Left ventricle myocardium inferior (tissue), 1 donor: ENCODE measurements at regions not wholly inside any gene's neighbourhood (a gene's known extent, or its start where the extent isn't known, plus 50 kb on each side); places are given as distances from the start of the nearest gene placed in this dataset.

Experiments
- DNase-seq: peaks from one replicate; pipeline ENCODE4 v3.0.0-alpha.2; 2020
- H3K27ac ChIP-seq: fragments of 200-600 bp; replicated peaks from 2 replicates; pipeline ENCODE4 v1.8.0; 2021
- H3K27me3 ChIP-seq: fragments of 200-600 bp; 2 replicates; pipeline ENCODE4 v1.8.0; 2021; ENCODE audit warnings: low read depth
- H3K36me3 ChIP-seq: fragments of 200-600 bp; 2 replicates; pipeline ENCODE4 v1.8.0; 2021
- H3K4me1 ChIP-seq: fragments of 200-600 bp; 2 replicates; pipeline ENCODE4 v1.8.0; 2021
- H3K4me3 ChIP-seq: fragments of 200-600 bp; 2 replicates; pipeline ENCODE4 v1.8.0; 2021; ENCODE audit warnings: mild to moderate bottlenecking, moderate library complexity
- H3K9me3 ChIP-seq: fragments of 200-600 bp; replicated peaks from 2 replicates; pipeline ENCODE4 v1.8.0; 2021
- CTCF ChIP-seq: fragments of 200-600 bp; IDR thresholded peaks from 2 replicates; pipeline ENCODE4 v1.8.0; 2021; ENCODE audit warnings: antibody characterized with exemption, mild to moderate bottlenecking, borderline replicate concordance
- intact Hi-C: fragments of 100-400 bp; cut with micrococcal nuclease; formaldehyde crosslinking; loops from one replicate; pipeline ENCODE4 v1.11.0; 2022
- donor health status: DM: no; HTN: yes; CAD: no; lungs with severe emphysema.

GRCh38 chr13:33958964-33959363 lies 141.0 kb downstream of the RFC3 start:
- no peak overlapping the region for H3K4me3 ChIP-seq
- intact Hi-C loops = no loop called here
- H3K27me3 ChIP-seq = no peaks in the 10 kb centered on the region
- no peaks in the 10 kb centered on the region for H3K36me3 ChIP-seq
- H3K27ac ChIP-seq = no peak overlapping the region
- no peak for TF ChIP-seq CTCF
- H3K4me1 ChIP-seq = peaks cover 6% of the 10 kb centered on the region
- no peak for DNase-seq
- H3K9me3 ChIP-seq = no peaks in the 10 kb centered on the region

GRCh38 chr13:33963134-33963533 lies 145.2 kb downstream of the RFC3 start:
- Histone ChIP-seq H3K27me3 (no peaks in the 10 kb centered on the region), H3K9me3 (no peaks in the 10 kb centered on the region), H3K4me3 (no peak overlapping the region), H3K27ac (no peak overlapping the region), H3K36me3 (no peaks in the 10 kb centered on the region), H3K4me1 (peaks cover 6% of the 10 kb centered on the region)
- TF ChIP-seq CTCF = no peak
- intact Hi-C loops = no loop called here
- DNase-seq = no peak

GRCh38 chr13:33963895-33964294 lies 145.9 kb downstream of the RFC3 start:
- H3K4me1 ChIP-seq = peaks cover 6% of the 10 kb centered on the region
- H3K36me3 ChIP-seq = no peaks in the 10 kb centered on the region
- no peaks in the 10 kb centered on the region for H3K9me3 ChIP-seq
- H3K27ac ChIP-seq = no peak overlapping the region
- no peaks in the 10 kb centered on the region for H3K27me3 ChIP-seq
- TF ChIP-seq CTCF = no peak
- DNase-seq = no peak
- H3K4me3 ChIP-seq = no peak overlapping the region
- intact Hi-C loops = no loop called here

DNA sequence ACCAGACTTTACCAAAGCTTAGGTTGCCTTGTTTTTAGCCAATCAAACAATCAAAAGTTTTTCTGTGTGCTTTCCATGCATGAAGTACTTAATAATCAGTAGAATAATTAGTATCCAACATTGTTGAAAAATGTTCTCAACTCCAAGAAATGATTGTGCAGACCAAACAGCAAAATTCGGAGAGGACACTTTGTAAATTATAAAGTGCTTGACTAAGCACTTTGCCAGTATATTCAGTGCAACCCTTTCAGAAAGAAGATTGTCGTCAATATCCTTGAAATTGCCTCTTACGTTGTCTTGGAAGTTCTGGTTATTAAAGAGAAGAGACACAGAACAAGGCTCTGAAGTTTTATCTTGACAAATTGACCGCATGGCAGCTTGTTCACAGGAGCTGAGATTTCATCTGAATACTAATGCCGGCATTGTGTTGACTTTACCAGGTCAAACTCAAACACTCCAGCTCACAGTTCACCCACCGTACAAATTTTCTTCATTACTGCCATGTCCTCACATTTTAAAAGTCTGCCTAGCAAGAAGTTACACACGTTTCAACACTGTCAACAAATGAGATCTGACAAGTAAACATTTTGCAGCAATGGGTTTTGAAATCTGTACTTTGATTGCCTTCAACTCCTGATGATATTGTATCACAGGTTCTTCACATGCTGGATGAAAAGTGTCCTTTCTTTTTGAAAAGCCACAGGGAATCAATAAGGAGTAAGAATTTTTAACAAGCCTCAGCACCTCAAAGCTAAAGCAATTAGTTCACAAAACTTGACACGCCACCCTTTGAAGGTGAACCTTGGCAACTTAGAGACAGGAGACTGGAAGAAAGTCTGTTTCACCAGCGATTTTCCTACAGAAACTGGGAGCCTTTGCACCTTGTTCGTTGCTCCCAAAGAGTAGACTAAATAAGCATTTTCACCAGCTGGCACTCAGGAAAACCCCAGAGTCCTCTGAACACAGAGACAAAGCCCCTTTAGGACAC lies 150.9 kb downstream of the RFC3 start:
- TF ChIP-seq CTCF = no peak
- Histone ChIP-seq H3K9me3 (no peaks in the 10 kb centered on the region), H3K27ac (no peak overlapping the region), H3K4me3 (no peak overlapping the region), H3K36me3 (no peaks in the 10 kb centered on the region), H3K27me3 (no peaks in the 10 kb centered on the region), H3K4me1 (no peaks in the 10 kb centered on the region)
- DNase-seq = no peak
- intact Hi-C loops = no loop called here

DNA sequence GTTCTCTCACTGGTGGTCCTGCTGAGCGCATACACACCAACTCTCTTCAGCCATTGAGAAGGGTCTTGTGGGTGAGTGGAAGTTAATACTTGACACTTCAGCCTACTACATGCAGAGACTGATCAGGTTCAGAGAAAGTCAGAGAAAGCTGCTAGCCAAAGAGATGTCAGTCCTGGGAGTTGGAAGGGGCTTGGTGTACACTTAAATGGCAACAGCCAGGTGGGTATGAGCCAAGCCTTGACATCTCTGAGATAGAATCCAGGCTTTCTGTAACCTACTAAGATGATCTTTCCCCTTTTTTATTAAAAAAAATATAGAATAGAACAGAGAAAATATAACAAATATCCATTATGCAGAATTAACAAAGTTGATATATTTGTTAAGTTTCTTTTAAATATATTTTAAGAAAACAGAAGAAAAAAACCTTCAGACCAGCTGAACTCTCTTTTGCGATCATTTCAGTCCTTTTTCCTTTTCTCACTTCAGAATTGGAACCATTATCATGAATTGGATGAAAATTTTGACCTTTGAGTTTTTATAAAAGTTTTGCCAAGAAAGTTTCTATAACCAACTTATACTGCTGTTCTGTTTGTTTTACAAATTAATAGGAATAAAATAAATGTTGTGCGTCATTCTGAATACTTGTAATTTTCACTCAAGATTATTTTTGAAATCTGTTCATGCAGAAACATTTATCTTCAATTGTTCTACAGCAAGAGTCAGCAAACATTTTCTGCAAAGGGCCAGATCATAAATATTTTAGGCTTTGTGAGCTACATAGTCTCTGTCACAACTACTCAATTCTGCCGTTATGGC lies 153.0 kb downstream of the RFC3 start:
- Histone ChIP-seq H3K4me1 (no peaks in the 10 kb centered on the region), H3K9me3 (no peaks in the 10 kb centered on the region), H3K27me3 (no peaks in the 10 kb centered on the region), H3K4me3 (no peak overlapping the region), H3K27ac (no peak overlapping the region), H3K36me3 (no peaks in the 10 kb centered on the region)
- no peak for DNase-seq
- intact Hi-C loops = no loop called here
- TF ChIP-seq CTCF = no peak
